Fibroblast of mammary gland (primary cell): ENCODE measurements at regions not wholly inside any gene's neighbourhood (a gene's known extent, or its start where the extent isn't known, plus 50 kb on each side); places are given as distances from the start of the nearest gene placed in this dataset.

Experiments used
- DNase-seq: peaks from one replicate; pipeline ENCODE4 v3.0.0-alpha.2; 2010; ENCODE audit warnings: low read depth
- H3K4me3 ChIP-seq: 2 replicates; pipeline ENCODE4 v1.5.1; 2011; ENCODE audit warnings: low read depth, mild to moderate bottlenecking, low read length, moderate library complexity; ENCODE audit not compliant: control insufficient read depth
- TF ChIP-seq, protein P1 (sequence below): conservative IDR thresholded peaks from 2 replicates; pipeline ENCODE4 v1.5.1; 2011; ENCODE audit warnings: low read depth, low read length, inconsistent platforms; ENCODE audit not compliant: control insufficient read depth, insufficient read depth

DNA sequence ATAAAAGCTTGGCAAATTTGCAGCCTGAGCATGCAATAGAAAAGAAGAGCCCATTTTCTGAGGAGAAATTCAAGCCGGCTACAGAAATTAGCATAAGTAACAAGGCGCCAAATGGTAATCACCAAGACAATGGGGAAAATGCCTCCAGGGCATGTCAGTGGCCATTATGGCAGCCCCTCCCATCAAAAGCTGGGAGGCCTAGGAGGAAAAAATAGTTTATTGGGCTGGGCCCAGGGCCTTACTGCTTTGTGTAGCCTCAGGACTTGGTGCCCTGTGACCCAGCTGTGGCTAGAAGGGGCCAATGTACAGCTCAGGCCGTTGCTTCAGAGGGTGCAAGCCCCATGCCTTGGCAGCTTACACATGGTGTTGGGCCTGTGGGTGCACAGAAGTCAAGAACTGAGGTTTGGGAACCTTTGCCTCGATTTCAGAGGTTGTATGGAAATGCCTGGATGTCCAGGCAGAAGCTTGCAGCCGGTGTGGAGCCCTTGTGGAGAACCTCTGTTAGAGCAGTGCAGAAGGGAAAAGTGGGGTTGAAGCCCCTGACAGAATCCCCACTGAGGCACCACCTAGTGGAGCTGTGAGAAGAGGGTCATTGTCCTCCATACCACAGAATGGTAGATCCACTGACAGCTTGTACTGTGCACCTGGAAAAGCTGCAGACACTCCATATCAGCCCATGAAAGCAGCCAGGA, 328.5 kb upstream of the MAP3K7 start:
- DNase-seq, result no peak
- TF ChIP-seq, protein P1, sequence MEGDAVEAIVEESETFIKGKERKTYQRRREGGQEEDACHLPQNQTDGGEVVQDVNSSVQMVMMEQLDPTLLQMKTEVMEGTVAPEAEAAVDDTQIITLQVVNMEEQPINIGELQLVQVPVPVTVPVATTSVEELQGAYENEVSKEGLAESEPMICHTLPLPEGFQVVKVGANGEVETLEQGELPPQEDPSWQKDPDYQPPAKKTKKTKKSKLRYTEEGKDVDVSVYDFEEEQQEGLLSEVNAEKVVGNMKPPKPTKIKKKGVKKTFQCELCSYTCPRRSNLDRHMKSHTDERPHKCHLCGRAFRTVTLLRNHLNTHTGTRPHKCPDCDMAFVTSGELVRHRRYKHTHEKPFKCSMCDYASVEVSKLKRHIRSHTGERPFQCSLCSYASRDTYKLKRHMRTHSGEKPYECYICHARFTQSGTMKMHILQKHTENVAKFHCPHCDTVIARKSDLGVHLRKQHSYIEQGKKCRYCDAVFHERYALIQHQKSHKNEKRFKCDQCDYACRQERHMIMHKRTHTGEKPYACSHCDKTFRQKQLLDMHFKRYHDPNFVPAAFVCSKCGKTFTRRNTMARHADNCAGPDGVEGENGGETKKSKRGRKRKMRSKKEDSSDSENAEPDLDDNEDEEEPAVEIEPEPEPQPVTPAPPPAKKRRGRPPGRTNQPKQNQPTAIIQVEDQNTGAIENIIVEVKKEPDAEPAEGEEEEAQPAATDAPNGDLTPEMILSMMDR, result no peak
- H3K4me3 ChIP-seq, result no peak overlapping the region

DNA sequence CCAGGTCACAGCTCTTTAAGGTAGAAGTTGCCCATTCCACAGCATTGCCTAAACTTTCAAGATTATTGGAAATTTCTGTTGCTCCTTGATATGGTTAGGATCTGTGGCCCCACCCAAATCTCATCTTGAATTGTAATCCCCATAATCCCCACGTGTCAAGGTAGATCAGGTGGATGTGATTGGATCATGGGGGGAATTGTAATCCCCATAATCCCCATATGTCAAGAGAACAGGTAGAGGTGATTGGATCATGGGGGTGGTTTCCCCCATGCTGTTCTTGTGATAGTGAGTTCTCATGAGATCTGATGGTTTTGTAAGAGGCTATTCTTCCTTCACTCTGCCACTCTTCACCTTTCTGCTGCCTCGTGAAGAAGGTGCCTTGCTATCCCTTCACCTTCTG, 327.4 kb upstream of the MAP3K7 start:
- TF ChIP-seq, protein P1, result no peak
- no peak overlapping the region for H3K4me3 ChIP-seq
- DNase-seq, result no peak

DNA sequence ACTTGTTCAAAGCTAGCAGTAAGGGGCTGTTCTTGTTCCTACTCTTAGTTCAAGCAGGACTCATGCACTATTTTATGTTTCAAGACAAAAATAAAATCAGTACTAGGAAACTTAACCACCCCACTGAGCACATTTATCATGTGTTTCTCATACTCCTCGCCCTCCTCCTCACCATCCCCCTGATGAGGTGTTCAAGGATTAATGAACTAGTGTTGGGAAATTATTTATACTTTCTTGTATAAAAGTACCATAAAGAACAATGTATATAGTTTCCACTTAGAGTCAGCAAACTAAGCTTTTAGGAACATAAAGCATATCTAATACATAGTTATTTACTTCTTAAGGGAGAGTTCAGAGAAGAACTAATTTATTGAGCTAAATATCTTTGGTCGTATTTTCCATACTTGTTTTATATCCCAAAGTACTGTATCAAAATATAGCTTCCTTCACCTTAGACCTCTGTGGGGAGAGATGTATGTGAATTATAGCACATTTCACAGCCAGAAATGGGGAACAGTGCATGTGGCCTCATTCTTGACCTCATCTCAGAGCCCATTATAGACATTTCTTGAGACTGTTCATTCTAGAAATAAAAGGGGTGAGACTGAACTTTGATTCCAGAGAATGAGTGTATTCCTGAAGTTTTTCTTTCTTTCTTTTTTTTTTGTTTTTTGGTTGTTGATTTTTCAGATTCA, 326.5 kb upstream of the MAP3K7 start:
- TF ChIP-seq, protein P1, result no peak
- H3K4me3 ChIP-seq, result no peak overlapping the region
- DNase-seq, result no peak

DNA sequence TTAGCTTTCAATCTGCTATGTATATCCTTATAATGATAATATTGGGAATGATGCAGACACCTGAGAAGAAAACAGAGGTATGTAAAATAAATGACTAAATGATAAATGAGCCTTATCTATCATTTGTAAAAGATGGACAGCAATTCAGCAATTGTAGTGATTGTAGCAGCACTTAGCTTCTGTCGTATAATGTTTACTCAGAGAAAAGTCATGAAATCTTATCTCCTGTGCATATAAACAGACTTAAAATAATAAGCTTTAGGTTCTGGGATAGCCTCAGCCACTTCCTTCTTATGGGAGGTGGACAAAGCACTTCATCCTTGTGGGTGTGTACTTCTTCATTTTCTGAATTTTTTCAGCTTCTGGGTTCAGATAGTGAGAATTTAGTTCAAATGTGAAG, 324.8 kb upstream of the MAP3K7 start:
- no peak overlapping the region for H3K4me3 ChIP-seq
- TF ChIP-seq, protein P1, result no peak
- DNase-seq, result no peak

DNA sequence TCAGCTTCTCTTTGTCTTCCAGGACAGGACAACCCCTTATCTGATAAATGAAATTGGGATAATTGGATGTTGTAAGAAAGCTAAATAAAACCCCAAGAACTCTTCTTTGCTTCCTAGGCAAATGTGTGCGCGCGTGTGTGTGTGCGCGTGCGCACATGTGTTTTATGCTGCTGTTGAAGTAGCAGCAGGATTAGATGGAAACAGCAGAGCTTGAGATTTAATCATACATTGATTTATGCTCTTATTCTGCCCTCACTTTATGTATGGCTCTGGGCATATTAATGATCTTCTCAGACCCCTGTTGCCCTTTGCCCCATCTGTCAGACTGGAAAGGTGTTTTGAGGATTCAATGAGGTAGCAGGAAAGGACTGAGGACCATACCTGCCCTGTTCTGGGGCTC, 324.0 kb upstream of the MAP3K7 start:
- no peak for DNase-seq
- TF ChIP-seq, protein P1, result no peak

DNA sequence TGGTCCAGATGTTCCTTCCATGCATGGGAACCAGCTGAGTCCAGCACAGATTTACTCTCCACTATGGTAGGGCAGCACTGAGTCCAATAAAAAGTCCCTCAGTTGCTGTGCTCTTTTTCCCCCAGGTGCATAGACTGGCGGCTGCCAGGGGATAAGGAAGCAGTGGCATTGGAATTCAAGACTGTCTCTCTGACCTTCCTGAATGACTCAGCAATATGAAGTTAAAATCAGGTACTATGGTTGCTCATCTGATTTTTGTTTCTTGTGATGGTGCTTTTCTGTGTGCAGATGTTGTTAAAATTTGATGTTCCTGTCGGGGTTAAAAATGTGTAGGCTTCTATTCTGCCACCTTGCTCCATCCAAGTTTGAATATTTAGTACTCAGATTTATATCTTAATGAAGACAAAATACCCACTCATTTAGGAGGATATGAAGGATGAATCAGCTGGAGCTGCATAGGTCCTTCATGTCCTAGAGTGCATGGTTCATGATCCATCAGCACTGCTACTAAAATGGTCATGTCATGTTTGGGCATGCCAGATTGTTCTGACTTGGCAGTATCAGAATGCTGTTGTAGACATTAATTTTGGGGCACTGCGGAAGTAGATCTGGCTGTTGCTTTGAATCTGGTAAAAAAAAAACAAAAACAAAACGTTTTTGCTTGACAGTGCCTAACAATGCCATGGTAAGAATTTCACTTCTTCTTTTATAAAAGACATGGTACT, 321.2 kb upstream of the MAP3K7 start:
- no peak for DNase-seq
- no peak overlapping the region for H3K4me3 ChIP-seq
- TF ChIP-seq, protein P1, result no peak

More for the DNA sequence above, 324.0 kb upstream of the MAP3K7 start:
- no peak overlapping the region for H3K4me3 ChIP-seq
